ENCODE measurements at regions not wholly inside any gene's neighbourhood (a gene's known extent, or its start where the extent isn't known, plus 50 kb on each side); places are given as distances from the start of the nearest gene placed in this dataset.

- TF ChIP-seq CTCF (IDR thresholded peaks at IDR 0.05; ENCODE audit: low read depth, low read length, missing input control) = no peak
- no peak for TF ChIP-seq TAF1 (conservative IDR thresholded peaks at IDR 0.05)
- no peak for TF ChIP-seq EGR1 (IDR thresholded peaks at IDR 0.05; ENCODE audit: low read depth in 2 of 2)
- TF ChIP-seq, protein P1, sequence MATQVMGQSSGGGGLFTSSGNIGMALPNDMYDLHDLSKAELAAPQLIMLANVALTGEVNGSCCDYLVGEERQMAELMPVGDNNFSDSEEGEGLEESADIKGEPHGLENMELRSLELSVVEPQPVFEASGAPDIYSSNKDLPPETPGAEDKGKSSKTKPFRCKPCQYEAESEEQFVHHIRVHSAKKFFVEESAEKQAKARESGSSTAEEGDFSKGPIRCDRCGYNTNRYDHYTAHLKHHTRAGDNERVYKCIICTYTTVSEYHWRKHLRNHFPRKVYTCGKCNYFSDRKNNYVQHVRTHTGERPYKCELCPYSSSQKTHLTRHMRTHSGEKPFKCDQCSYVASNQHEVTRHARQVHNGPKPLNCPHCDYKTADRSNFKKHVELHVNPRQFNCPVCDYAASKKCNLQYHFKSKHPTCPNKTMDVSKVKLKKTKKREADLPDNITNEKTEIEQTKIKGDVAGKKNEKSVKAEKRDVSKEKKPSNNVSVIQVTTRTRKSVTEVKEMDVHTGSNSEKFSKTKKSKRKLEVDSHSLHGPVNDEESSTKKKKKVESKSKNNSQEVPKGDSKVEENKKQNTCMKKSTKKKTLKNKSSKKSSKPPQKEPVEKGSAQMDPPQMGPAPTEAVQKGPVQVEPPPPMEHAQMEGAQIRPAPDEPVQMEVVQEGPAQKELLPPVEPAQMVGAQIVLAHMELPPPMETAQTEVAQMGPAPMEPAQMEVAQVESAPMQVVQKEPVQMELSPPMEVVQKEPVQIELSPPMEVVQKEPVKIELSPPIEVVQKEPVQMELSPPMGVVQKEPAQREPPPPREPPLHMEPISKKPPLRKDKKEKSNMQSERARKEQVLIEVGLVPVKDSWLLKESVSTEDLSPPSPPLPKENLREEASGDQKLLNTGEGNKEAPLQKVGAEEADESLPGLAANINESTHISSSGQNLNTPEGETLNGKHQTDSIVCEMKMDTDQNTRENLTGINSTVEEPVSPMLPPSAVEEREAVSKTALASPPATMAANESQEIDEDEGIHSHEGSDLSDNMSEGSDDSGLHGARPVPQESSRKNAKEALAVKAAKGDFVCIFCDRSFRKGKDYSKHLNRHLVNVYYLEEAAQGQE (IDR thresholded peaks at IDR 0.05) = no peak
- TF ChIP-seq YY1 (IDR thresholded peaks at IDR 0.05) = no peak
- TF ChIP-seq RAD21 (IDR thresholded peaks at IDR 0.05) = peak in 1 of 2 donors; percentile 8
- TF ChIP-seq FOXA2 (IDR thresholded peaks at IDR 0.05) = no peak
- TF ChIP-seq HNF4A (conservative IDR thresholded peaks at IDR 0.05) = no peak
- no peak for TF ChIP-seq JUND (IDR thresholded peaks at IDR 0.05)
- no peak for TF ChIP-seq MAX (IDR thresholded peaks at IDR 0.05)
- TF ChIP-seq FOXA1 (IDR thresholded peaks at IDR 0.05) = no peak
- TF ChIP-seq, protein P2, sequence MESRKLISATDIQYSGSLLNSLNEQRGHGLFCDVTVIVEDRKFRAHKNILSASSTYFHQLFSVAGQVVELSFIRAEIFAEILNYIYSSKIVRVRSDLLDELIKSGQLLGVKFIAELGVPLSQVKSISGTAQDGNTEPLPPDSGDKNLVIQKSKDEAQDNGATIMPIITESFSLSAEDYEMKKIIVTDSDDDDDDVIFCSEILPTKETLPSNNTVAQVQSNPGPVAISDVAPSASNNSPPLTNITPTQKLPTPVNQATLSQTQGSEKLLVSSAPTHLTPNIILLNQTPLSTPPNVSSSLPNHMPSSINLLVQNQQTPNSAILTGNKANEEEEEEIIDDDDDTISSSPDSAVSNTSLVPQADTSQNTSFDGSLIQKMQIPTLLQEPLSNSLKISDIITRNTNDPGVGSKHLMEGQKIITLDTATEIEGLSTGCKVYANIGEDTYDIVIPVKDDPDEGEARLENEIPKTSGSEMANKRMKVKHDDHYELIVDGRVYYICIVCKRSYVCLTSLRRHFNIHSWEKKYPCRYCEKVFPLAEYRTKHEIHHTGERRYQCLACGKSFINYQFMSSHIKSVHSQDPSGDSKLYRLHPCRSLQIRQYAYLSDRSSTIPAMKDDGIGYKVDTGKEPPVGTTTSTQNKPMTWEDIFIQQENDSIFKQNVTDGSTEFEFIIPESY (IDR thresholded peaks at IDR 0.05) = no peak
Observed at GRCh38 chr5:160506006-160507004, 84.7 kb downstream of the PTTG1 start.
